ENCODE measurements at regions not wholly inside any gene's neighbourhood (a gene's known extent, or its start where the extent isn't known, plus 50 kb on each side); places are given as distances from the start of the nearest gene placed in this dataset.

GRCh38 chr4:182066037-182066436, 177.2 kb upstream of the TENM3 start:
- Histone ChIP-seq H3K9ac (ENCODE audit: insufficient read depth, low read length, poor library complexity, severe bottlenecking) (no peak overlapping the region), H3K4me1 (ENCODE audit: control insufficient read depth in 1 of 2, insufficient read depth in 2 of 2, low read length in 2 of 2) (no peaks in the 10 kb centered on the region), H3K4me3 (replicated peaks in 1 of 3; ENCODE audit: low read depth in 2 of 3, low read length in 3 of 3) (no peak overlapping the region), H3K9me3 (replicated peaks in 1 of 2; ENCODE audit: control insufficient read depth in 1 of 2, insufficient read depth in 1 of 2, low read length in 2 of 2) (peaks cover 0 to 4% of the 10 kb centered on the region in 2 donors), H3K36me3 (replicated peaks in 1 of 2; ENCODE audit: control insufficient read depth in 1 of 2, insufficient read depth in 2 of 2, low read length in 2 of 2) (no peaks in the 10 kb centered on the region), H3K4me2 (replicated peaks; ENCODE audit: extremely low read depth, low read length, poor library complexity, severe bottlenecking) (no peak overlapping the region), H2AFZ (ENCODE audit: insufficient read depth, low read depth, low read length, poor library complexity, severe bottlenecking) (no peak overlapping the region), H3K27ac (ENCODE audit: low read depth in 1 of 2, low read length in 2 of 2) (no peak overlapping the region), H4K20me1 (ENCODE audit: insufficient read depth, low read length) (no peaks in the 10 kb centered on the region), H3K27me3 (ENCODE audit: control insufficient read depth in 2 of 2, insufficient read depth in 2 of 2, low read length in 2 of 2) (no peaks in the 10 kb centered on the region), H3K79me2 (ENCODE audit: insufficient read depth, low read length) (no peaks in the 10 kb centered on the region)
- Mint-ChIP-seq H3K9me3 (peaks cover 0 to 7% (median 4%) of the 10 kb centered on the region in 7 donors), H3K27me3 (ENCODE audit: low read depth in 3 of 3) (peaks cover 0 to 3% (median 0%) of the 10 kb centered on the region in 3 donors), H3K36me3 (no peaks in the 10 kb centered on the region), H3K4me3 (no peak overlapping the region), H3K4me1 (no peaks in the 10 kb centered on the region), H3K27ac (no peak overlapping the region)
- no peak for TF ChIP-seq CTCF (IDR thresholded peaks at IDR 0.05)
- DNase-seq: no peak
- intact Hi-C loops (cut with micrococcal nuclease): no loop called here
- no CpG with 5 or more reads among the region's 7 CpGs for WGBS (ENCODE audit: insufficient coverage)

DNA sequence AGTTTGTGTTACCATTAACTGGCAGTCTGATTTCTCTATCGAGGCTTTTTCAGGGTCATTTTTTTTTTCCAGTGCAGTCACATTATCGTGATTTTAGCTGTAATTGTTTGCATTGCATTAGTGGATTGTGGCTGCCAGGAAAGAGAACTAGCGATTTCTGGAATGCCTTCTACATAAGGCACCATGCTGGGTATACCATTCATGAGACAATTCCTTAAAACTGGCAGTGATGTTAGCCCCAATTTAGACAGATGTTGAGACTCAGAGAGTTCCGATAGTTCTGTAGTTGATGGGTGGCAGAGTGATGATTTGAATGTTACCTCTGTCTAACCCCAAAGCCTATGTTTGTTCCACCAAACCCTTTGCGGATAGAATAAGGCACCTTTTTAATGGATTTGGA, 175.4 kb upstream of the TENM3 start:
- Histone ChIP-seq H4K20me1 (ENCODE audit: insufficient read depth, low read length) (no peaks in the 10 kb centered on the region), H3K4me2 (replicated peaks; ENCODE audit: extremely low read depth, low read length, poor library complexity, severe bottlenecking) (no peak overlapping the region), H2AFZ (ENCODE audit: insufficient read depth, low read depth, low read length, poor library complexity, severe bottlenecking) (no peak overlapping the region), H3K36me3 (replicated peaks in 1 of 2; ENCODE audit: control insufficient read depth in 1 of 2, insufficient read depth in 2 of 2, low read length in 2 of 2) (no peaks in the 10 kb centered on the region), H3K4me3 (replicated peaks in 1 of 3; ENCODE audit: low read depth in 2 of 3, low read length in 3 of 3) (no peak overlapping the region), H3K27me3 (ENCODE audit: control insufficient read depth in 2 of 2, insufficient read depth in 2 of 2, low read length in 2 of 2) (no peaks in the 10 kb centered on the region), H3K4me1 (ENCODE audit: control insufficient read depth in 1 of 2, insufficient read depth in 2 of 2, low read length in 2 of 2) (no peaks in the 10 kb centered on the region), H3K79me2 (ENCODE audit: insufficient read depth, low read length) (no peaks in the 10 kb centered on the region), H3K27ac (ENCODE audit: low read depth in 1 of 2, low read length in 2 of 2) (no peak overlapping the region), H3K9me3 (replicated peaks in 1 of 2; ENCODE audit: control insufficient read depth in 1 of 2, insufficient read depth in 1 of 2, low read length in 2 of 2) (peaks cover 0 to 4% of the 10 kb centered on the region in 2 donors), H3K9ac (ENCODE audit: insufficient read depth, low read length, poor library complexity, severe bottlenecking) (no peak overlapping the region)
- peaks cover 0 to 3% (median 0%) of the 10 kb centered on the region in 3 donors for H3K27me3 Mint-ChIP-seq (ENCODE audit: low read depth in 3 of 3)
- H3K9me3 Mint-ChIP-seq: peaks cover 0 to 10% (median 4%) of the 10 kb centered on the region in 7 donors
- TF ChIP-seq CTCF (IDR thresholded peaks at IDR 0.05): no peak
- no peaks in the 10 kb centered on the region for H3K36me3 Mint-ChIP-seq
- 56% methylated on average over 1 of the region's 5 CpGs for WGBS (ENCODE audit: insufficient coverage)
- H3K27ac Mint-ChIP-seq: no peak overlapping the region
- DNase-seq: no peak
- no peaks in the 10 kb centered on the region for H3K4me1 Mint-ChIP-seq
- H3K4me3 Mint-ChIP-seq: no peak overlapping the region
- intact Hi-C loops (cut with micrococcal nuclease): no loop called here

Measured in CD14-positive monocyte (primary cell).